ENCODE measurements at regions not wholly inside any gene's neighbourhood (a gene's known extent, or its start where the extent isn't known, plus 50 kb on each side); places are given as distances from the start of the nearest gene placed in this dataset.

- Histone ChIP-seq H2AFZ (ENCODE audit: low read length) (no peak overlapping the region), H3K18ac (ENCODE audit: extremely low read depth, low read length) (no peak overlapping the region), H4K5ac (ENCODE audit: insufficient read length, low read depth, low read length) (no peak overlapping the region), H3K27me3 (replicated peaks in 1 of 4; ENCODE audit: control insufficient read depth in 3 of 4, extremely low read depth in 1 of 4, insufficient read depth in 3 of 4, low read length in 3 of 4) (peaks cover 21 to 51% (median 32%) of the 10 kb centered on the region in 4 experiments), H3K79me2 (ENCODE audit: control insufficient read depth in 1 of 2, insufficient read depth in 2 of 2, low read length in 2 of 2) (no peaks in the 10 kb centered on the region), H2BK120ac (replicated peaks; ENCODE audit: low read depth, low read length) (no peak overlapping the region), H3K14ac (ENCODE audit: insufficient read length) (no peak overlapping the region), H3K27ac (ENCODE audit: low read depth, low read length) (no peak overlapping the region), H3K23ac (ENCODE audit: insufficient read length) (no peak overlapping the region), H4K20me1 (replicated peaks in 1 of 2; ENCODE audit: control insufficient read depth in 1 of 2, insufficient read depth in 2 of 2, low read length in 2 of 2) (no peaks in the 10 kb centered on the region), H2BK15ac (ENCODE audit: low read length) (no peak overlapping the region), H3K9me3 (ENCODE audit: insufficient read depth in 2 of 2, low read depth in 1 of 2, low read length in 1 of 2) (no peaks in the 10 kb centered on the region), H3K79me1 (ENCODE audit: low read depth, low read length) (no peaks in the 10 kb centered on the region), H3K4me1 (replicated peaks in 1 of 4; ENCODE audit: control insufficient read depth in 3 of 4, insufficient read depth in 4 of 4, low read length in 3 of 4) (no peaks in the 10 kb centered on the region), H2BK5ac (ENCODE audit: low read depth, low read length) (no peak overlapping the region), H4K91ac (replicated peaks; ENCODE audit: insufficient read length, low read length) (no peak overlapping the region), H2AK5ac (ENCODE audit: low read depth, low read length) (no peak overlapping the region), H3K36me3 (ENCODE audit: control insufficient read depth in 2 of 4, insufficient read depth in 4 of 4, low read length in 3 of 4) (no peaks in the 10 kb centered on the region), H4K8ac (ENCODE audit: extremely low read depth, insufficient read depth, low read length) (no peak overlapping the region), H2BK20ac (ENCODE audit: low read length) (no peak overlapping the region), H3K4me3 (ENCODE audit: extremely low read depth in 1 of 4, insufficient read depth in 2 of 4, low read depth in 3 of 4, low read length in 4 of 4) (no peak overlapping the region), H3K56ac (replicated peaks; ENCODE audit: insufficient read length, low read depth, low read length) (no peak overlapping the region), H3K4ac (replicated peaks; ENCODE audit: insufficient read length, low read depth, low read length) (no peak overlapping the region), H2BK12ac (ENCODE audit: low read depth, low read length) (no peak overlapping the region), H3K23me2 (ENCODE audit: low read depth, low read length) (no peaks in the 10 kb centered on the region), H3K4me2 (ENCODE audit: insufficient read depth in 1 of 2, low read depth in 2 of 2, low read length in 2 of 2) (no peak overlapping the region), H3K9ac (replicated peaks in 1 of 4; ENCODE audit: extremely low read depth in 1 of 4, low read depth in 3 of 4, low read length in 3 of 4) (no peak overlapping the region)
- POLR2A ChIA-PET (ENCODE audit: partially characterized antibody), result no interaction called here
- CTCF ChIA-PET (ENCODE audit: partially characterized antibody), result interaction anchor here (1.0 to 3.0 kb wide), 4 partner anchors 12 to 156 kb away, joined by 3 to 9 read pairs (median 4); no protein-coding TSS in a partner anchor
- no peak for FAIRE-seq
- no peak for DNase-seq (ENCODE audit: low read depth in 1 of 2, low spot score in 2 of 2)
- 92% methylated on average over 4 of the region's 4 CpGs; no CpG with 5 or more reads in 1 of the 2 experiments for WGBS, 2 experiments (ENCODE audit: extremely low coverage in 1 of 2, insufficient coverage in 1 of 2, insufficient read length in 1 of 2, insufficient replicate concordance in 2 of 2, low coverage in 1 of 2, low lambda C conversion rate in 2 of 2, missing lambda C conversion rate in 1 of 2)
- TF ChIP-seq CBX8 (IDR thresholded peaks at IDR 0.05; ENCODE audit: borderline replicate concordance, low read depth, low read length) (no peak), CEBPB (IDR thresholded peaks at IDR 0.05; ENCODE audit: low read depth, low read length) (no peak), EZH2 (IDR thresholded peaks at IDR 0.05; ENCODE audit: low read depth, low read length, severe bottlenecking) (no peak), NANOG (IDR thresholded peaks at IDR 0.05; ENCODE audit: insufficient read depth, low read depth, low read length, poor library complexity, severe bottlenecking) (no peak), KDM4A (IDR thresholded peaks at IDR 0.05; ENCODE audit: low read depth, low read length, severe bottlenecking) (no peak), KDM1A (IDR thresholded peaks at IDR 0.05; ENCODE audit: borderline replicate concordance, low read length) (no peak), HDAC6 (IDR thresholded peaks at IDR 0.05; ENCODE audit: low read depth, low read length) (no peak), RBBP5 (IDR thresholded peaks at IDR 0.05; ENCODE audit: borderline replicate concordance, low read depth, low read length) (no peak), SAP30 (IDR thresholded peaks at IDR 0.05; ENCODE audit: insufficient read depth, insufficient replicate concordance, low read length) (no peak), RNF2 (IDR thresholded peaks at IDR 0.05; ENCODE audit: borderline replicate concordance, low read depth, low read length, missing control alignments, poor library complexity, severe bottlenecking) (no peak), POLR2A (IDR thresholded peaks at IDR 0.05; ENCODE audit: control extremely low read depth in 1 of 2, low read depth in 2 of 2, low read length in 2 of 2) (no peak), CHD2 (IDR thresholded peaks at IDR 0.05; ENCODE audit: low read length) (no peak), ZNF274 (IDR thresholded peaks at IDR 0.05; ENCODE audit: borderline replicate concordance, extremely low read depth, low read length) (no peak), MAFK (IDR thresholded peaks at IDR 0.05; ENCODE audit: low read depth, low read length) (no peak)
Measured at GRCh38 chr7:94239661-94240234, 154.9 kb upstream of the COL1A2 start.

Measured in H1 (cell line).